Mucosa of stomach (tissue), 1 donor: ENCODE measurements at regions not wholly inside any gene's neighbourhood (a gene's known extent, or its start where the extent isn't known, plus 50 kb on each side); places are given as distances from the start of the nearest gene placed in this dataset.
"Not testable (repeated sequence)": the region's sequence is repeated elsewhere in the genome, so short reads cannot be mapped to it uniquely, and the experiment has no call there.

Source experiments
- H3K27me3 ChIP-seq: one replicate; pipeline ENCODE4 v1.7.0; 2013; ENCODE audit warnings: mild to moderate bottlenecking, low read length; ENCODE audit not compliant: control insufficient read depth, insufficient read depth
- H3K36me3 ChIP-seq: one replicate; pipeline ENCODE4 v1.7.0; 2013; ENCODE audit warnings: low read length; ENCODE audit not compliant: control insufficient read depth, insufficient read depth
- H3K4me1 ChIP-seq: one replicate; pipeline ENCODE4 v1.7.0; 2013; ENCODE audit warnings: mild to moderate bottlenecking, low read length; ENCODE audit not compliant: control insufficient read depth, insufficient read depth
- H3K4me3 ChIP-seq: one replicate; pipeline ENCODE4 v1.7.0; 2013; ENCODE audit warnings: low read length
- H3K9ac ChIP-seq: one replicate; pipeline ENCODE4 v1.7.0; 2013; ENCODE audit warnings: mild to moderate bottlenecking, low read length, moderate library complexity
- H3K9me3 ChIP-seq: one replicate; pipeline ENCODE4 v1.7.0; 2013; ENCODE audit warnings: mild to moderate bottlenecking, low read length, moderate library complexity; ENCODE audit not compliant: control insufficient read depth
- donor health status: Pancreatic carcinoma.

- no peaks in the 10 kb centered on the region for H3K36me3 ChIP-seq
- H3K4me1 ChIP-seq, result no peaks in the 10 kb centered on the region
- no peak overlapping the region for H3K4me3 ChIP-seq
- H3K9ac ChIP-seq, result no peak overlapping the region
- no peaks in the 10 kb centered on the region for H3K27me3 ChIP-seq
- no peaks in the 10 kb centered on the region for H3K9me3 ChIP-seq
Observed at GRCh38 chr5:87627363-87627762, 214.6 kb upstream of the CCNH start.

GRCh38 chr5:87608385-87608784, 195.7 kb upstream of the CCNH start:
- no peak overlapping the region for H3K4me3 ChIP-seq
- H3K27me3 ChIP-seq, result no peaks in the 10 kb centered on the region
- no peaks in the 10 kb centered on the region for H3K4me1 ChIP-seq
- H3K9ac ChIP-seq, result no peak overlapping the region
- H3K36me3 ChIP-seq, result no peaks in the 10 kb centered on the region
- no peaks in the 10 kb centered on the region for H3K9me3 ChIP-seq

GRCh38 chr5:87605663-87606062, 192.9 kb upstream of the CCNH start:
- Histone ChIP-seq H3K36me3 (no peaks in the 10 kb centered on the region), H3K9me3 (no peaks in the 10 kb centered on the region), H3K27me3 (no peaks in the 10 kb centered on the region)

GRCh38 chr5:87599778-87600177, 187.0 kb upstream of the CCNH start:
- Histone ChIP-seq H3K9me3 (no peaks in the 10 kb centered on the region), H3K27me3 (no peaks in the 10 kb centered on the region), H3K4me3 (no peak overlapping the region), H3K9ac (no peak overlapping the region), H3K36me3 (no peaks in the 10 kb centered on the region), H3K4me1 (no peaks in the 10 kb centered on the region)

More at GRCh38 chr5:87605663-87606062, 192.9 kb upstream of the CCNH start:
- H3K4me1 ChIP-seq, result no peaks in the 10 kb centered on the region
- no peak overlapping the region for H3K4me3 ChIP-seq
- no peak overlapping the region for H3K9ac ChIP-seq

GRCh38 chr5:87598460-87598859, 185.7 kb upstream of the CCNH start:
- no peaks in the 10 kb centered on the region for H3K27me3 ChIP-seq
- H3K9ac ChIP-seq, result no peak overlapping the region
- no peaks in the 10 kb centered on the region for H3K9me3 ChIP-seq
- no peak overlapping the region for H3K4me3 ChIP-seq
- no peaks in the 10 kb centered on the region for H3K36me3 ChIP-seq
- H3K4me1 ChIP-seq, result no peaks in the 10 kb centered on the region

- Histone ChIP-seq H3K27me3 (no peaks in the 10 kb centered on the region), H3K36me3 (no peaks in the 10 kb centered on the region), H3K4me1 (no peaks in the 10 kb centered on the region), H3K9ac (no peak overlapping the region), H3K9me3 (no peaks in the 10 kb centered on the region), H3K4me3 (no peak overlapping the region)
Observed at GRCh38 chr5:87594566-87594965, 181.8 kb upstream of the CCNH start.

- Histone ChIP-seq H3K9ac (no peak overlapping the region), H3K4me1 (no peaks in the 10 kb centered on the region), H3K4me3 (no peak overlapping the region), H3K27me3 (no peaks in the 10 kb centered on the region), H3K9me3 (no peaks in the 10 kb centered on the region), H3K36me3 (no peaks in the 10 kb centered on the region)
Observed at GRCh38 chr5:87589587-87589986, 176.9 kb upstream of the CCNH start.

GRCh38 chr5:87588316-87588715, 175.6 kb upstream of the CCNH start:
- no peak overlapping the region for H3K4me3 ChIP-seq
- no peaks in the 10 kb centered on the region for H3K36me3 ChIP-seq
- no peaks in the 10 kb centered on the region for H3K9me3 ChIP-seq
- no peaks in the 10 kb centered on the region for H3K27me3 ChIP-seq
- H3K9ac ChIP-seq, result no peak overlapping the region
- H3K4me1 ChIP-seq, result no peaks in the 10 kb centered on the region

GRCh38 chr5:87583704-87584103, 171.0 kb upstream of the CCNH start:
- not testable (repeated sequence) for H3K27me3 ChIP-seq, H3K36me3 ChIP-seq, H3K4me3 ChIP-seq, H3K4me1 ChIP-seq, H3K9ac ChIP-seq, H3K9me3 ChIP-seq

GRCh38 chr5:87582149-87582548, 169.4 kb upstream of the CCNH start:
- Histone ChIP-seq H3K27me3 (no peaks in the 10 kb centered on the region), H3K9ac (no peak overlapping the region), H3K36me3 (no peaks in the 10 kb centered on the region), H3K4me3 (no peak overlapping the region), H3K4me1 (no peaks in the 10 kb centered on the region), H3K9me3 (no peaks in the 10 kb centered on the region)

- no peaks in the 10 kb centered on the region for H3K9me3 ChIP-seq
- no peaks in the 10 kb centered on the region for H3K4me1 ChIP-seq
- H3K27me3 ChIP-seq, result no peaks in the 10 kb centered on the region
- no peak overlapping the region for H3K4me3 ChIP-seq
- H3K36me3 ChIP-seq, result no peaks in the 10 kb centered on the region
- H3K9ac ChIP-seq, result no peak overlapping the region
Observed at GRCh38 chr5:87581661-87582060, 168.9 kb upstream of the CCNH start.

- Histone ChIP-seq H3K4me3 (no peak overlapping the region), H3K4me1 (no peaks in the 10 kb centered on the region), H3K27me3 (no peaks in the 10 kb centered on the region), H3K9me3 (no peaks in the 10 kb centered on the region), H3K36me3 (no peaks in the 10 kb centered on the region), H3K9ac (no peak overlapping the region)
Observed at GRCh38 chr5:87579678-87580077, 166.9 kb upstream of the CCNH start.

GRCh38 chr5:87576867-87577266, 164.1 kb upstream of the CCNH start:
- H3K4me1 ChIP-seq, result no peaks in the 10 kb centered on the region
- no peak overlapping the region for H3K9ac ChIP-seq
- H3K4me3 ChIP-seq, result no peak overlapping the region

More at GRCh38 chr5:87576867-87577266, 164.1 kb upstream of the CCNH start:
- no peaks in the 10 kb centered on the region for H3K36me3 ChIP-seq
- no peaks in the 10 kb centered on the region for H3K27me3 ChIP-seq
- H3K9me3 ChIP-seq, result no peaks in the 10 kb centered on the region
